ENCODE measurements at regions not wholly inside any gene's neighbourhood (a gene's known extent, or its start where the extent isn't known, plus 50 kb on each side); places are given as distances from the start of the nearest gene placed in this dataset.
"Not testable (repeated sequence)": the region's sequence is repeated elsewhere in the genome, so short reads cannot be mapped to it uniquely, and the experiment has no call there.

DNA sequence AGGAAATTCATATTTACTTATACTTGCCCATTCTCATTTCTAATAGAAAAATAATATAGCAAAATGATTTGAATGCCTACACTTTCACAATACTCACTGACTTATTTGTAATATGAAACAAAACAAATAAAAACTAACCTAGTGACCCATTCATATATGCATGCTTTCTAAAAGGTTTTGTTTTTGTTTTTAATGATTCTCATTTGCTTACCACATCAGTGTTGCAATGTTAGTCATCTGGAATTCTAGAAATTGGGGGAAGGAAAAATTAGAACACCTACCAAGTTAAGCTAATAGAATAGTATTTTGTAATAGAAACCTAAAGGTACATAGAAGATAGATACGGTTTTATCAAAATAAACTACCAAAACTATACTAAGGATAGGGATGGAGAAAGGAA is 214.1 kb upstream of the CNTN6 start:
- H3K36me3 Mint-ChIP-seq (ENCODE audit: insufficient read depth in 2 of 2) = peaks cover 0 to 2% of the 10 kb centered on the region in 2 donors
- H3K9me3 Mint-ChIP-seq = peaks cover 0 to 2% of the 10 kb centered on the region in 2 donors
- no peak overlapping the region for H3K27ac Mint-ChIP-seq
- H3K4me3 Mint-ChIP-seq = no peak overlapping the region
- ATAC-seq (replicated peaks in 1 of 2) = no peak
- no peaks in the 10 kb centered on the region for H3K27me3 Mint-ChIP-seq (ENCODE audit: low read depth)
- no peak for DNase-seq
- no peaks in the 10 kb centered on the region for H3K4me1 Mint-ChIP-seq (ENCODE audit: low read depth)

DNA sequence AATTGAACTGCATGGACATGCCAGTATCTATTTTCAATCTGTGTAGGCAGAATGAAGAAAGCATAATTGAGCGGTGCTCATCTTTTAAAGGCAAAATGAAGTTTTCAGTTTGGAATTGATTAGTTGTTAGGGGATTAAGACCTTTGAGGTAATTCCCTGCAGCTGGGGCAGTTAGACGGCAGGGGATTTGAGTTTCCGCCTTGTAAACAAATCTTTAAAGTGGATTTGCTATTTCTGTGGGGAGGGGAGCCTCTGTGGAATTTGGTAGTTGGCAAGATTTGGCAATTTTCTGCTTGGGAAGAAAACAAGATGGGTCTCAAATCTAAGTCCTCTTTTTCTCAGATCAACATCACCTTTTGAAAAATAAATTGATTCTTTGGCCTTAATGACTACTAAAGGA is 212.5 kb upstream of the CNTN6 start:
- H3K9me3 Mint-ChIP-seq = peaks cover 0 to 3% of the 10 kb centered on the region in 2 donors
- DNase-seq = no peak
- no peak overlapping the region for H3K27ac Mint-ChIP-seq
- ATAC-seq (replicated peaks in 1 of 2) = no peak
- H3K27me3 Mint-ChIP-seq (ENCODE audit: low read depth) = no peaks in the 10 kb centered on the region
- H3K4me3 Mint-ChIP-seq = no peak overlapping the region
- no peaks in the 10 kb centered on the region for H3K4me1 Mint-ChIP-seq (ENCODE audit: low read depth)
- H3K36me3 Mint-ChIP-seq (ENCODE audit: insufficient read depth in 2 of 2) = peaks cover 0 to 2% of the 10 kb centered on the region in 2 donors

DNA sequence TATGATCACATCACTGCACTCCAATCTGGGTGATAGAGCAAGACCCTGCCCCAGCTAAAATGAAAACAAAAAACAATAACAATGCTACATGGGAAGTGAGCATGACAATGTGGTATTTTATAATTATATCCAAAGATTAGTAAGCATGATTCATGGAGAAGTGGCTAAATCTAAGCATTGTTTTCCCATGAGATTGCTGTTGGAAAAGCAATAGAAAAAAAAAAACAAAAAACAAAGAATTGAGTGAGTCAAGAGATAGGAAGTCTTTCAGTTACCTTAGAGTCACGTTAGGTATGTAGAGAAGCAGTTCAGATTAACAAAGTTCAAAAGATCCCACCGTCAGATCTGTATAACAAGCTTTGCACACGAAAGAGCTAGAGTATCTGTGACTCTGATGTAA is 210.3 kb upstream of the CNTN6 start:
- Mint-ChIP-seq H3K4me3 (no peak overlapping the region), H3K27ac (no peak overlapping the region), H3K27me3 (ENCODE audit: low read depth) (no peaks in the 10 kb centered on the region), H3K4me1 (ENCODE audit: low read depth) (no peaks in the 10 kb centered on the region), H3K9me3 (peaks cover 4 to 6% of the 10 kb centered on the region in 2 donors), H3K36me3 (ENCODE audit: insufficient read depth in 2 of 2) (peaks cover 0 to 2% of the 10 kb centered on the region in 2 donors)
- DNase-seq = no peak
- ATAC-seq (replicated peaks in 1 of 2) = no peak

DNA sequence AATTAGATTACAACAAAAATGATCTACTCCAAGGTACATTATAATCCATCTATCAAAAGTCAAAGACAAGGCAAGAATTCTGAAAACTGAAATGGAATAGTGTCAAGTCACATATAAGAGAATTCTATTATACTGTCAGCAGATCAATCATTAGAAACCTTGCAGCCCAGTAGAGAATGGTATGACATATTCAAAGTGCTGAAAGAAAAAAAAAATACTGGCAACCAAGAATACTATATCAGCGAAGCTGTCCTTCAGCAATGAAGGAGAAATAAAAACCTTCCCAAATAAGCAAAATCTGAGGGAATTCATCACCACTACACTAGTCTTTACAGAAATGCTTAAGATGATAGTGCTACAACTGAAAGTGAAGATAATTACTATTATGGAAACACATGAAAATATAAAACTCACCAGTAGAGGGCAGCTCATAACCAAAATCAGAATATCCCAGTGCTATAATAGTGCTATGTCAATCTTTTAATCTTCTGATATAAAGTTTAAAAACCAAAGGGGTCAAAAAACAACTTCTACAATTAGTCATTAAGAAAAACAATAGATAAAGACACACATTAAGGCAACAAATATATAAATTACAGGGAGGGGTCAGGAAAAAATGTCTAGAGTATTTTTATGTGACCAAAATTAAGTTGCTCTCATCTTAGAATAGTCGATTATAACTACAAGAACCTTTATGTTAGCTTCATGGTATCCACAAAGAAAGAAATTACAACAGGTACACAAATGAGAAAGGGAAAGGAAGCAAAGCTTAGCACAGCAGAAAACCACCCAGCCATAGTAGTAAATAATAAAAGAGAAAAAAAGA is 190.7 kb upstream of the CNTN6 start:
- peak overlapping the region; percentile 57 for H3K27ac Mint-ChIP-seq
- H3K27me3 Mint-ChIP-seq (ENCODE audit: low read depth) = no peaks in the 10 kb centered on the region
- DNase-seq (no peak), ATAC-seq (replicated peaks in 1 of 2) (no peak)
- H3K9me3 Mint-ChIP-seq = peaks cover 2 to 12% of the 10 kb centered on the region in 2 donors
- H3K4me3 Mint-ChIP-seq = no peak overlapping the region
- H3K4me1 Mint-ChIP-seq (ENCODE audit: low read depth) = no peaks in the 10 kb centered on the region
- H3K36me3 Mint-ChIP-seq (ENCODE audit: insufficient read depth in 2 of 2) = no peaks in the 10 kb centered on the region

DNA sequence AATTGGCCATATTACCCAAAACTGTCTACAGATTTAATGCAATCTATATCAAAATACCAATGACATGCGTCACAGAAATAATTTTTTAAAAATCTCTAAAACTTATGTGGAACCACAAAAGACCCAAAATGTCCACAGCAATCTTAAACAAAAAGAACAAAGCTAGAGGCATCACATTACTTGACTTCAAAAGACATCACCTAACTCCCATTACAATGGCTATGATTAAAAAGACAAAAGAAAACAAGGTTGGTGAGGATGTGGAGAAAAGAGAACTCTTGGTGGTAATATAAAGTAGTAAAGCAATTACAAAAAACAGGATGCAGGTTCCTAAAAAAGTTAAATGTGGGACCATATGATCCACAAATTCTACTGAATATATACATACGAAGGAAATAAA is 187.6 kb upstream of the CNTN6 start:
- Mint-ChIP-seq H3K27me3 (ENCODE audit: low read depth) (no peaks in the 10 kb centered on the region), H3K4me3 (no peak overlapping the region), H3K27ac (no peak overlapping the region), H3K9me3 (peaks cover 4 to 12% of the 10 kb centered on the region in 2 donors), H3K36me3 (ENCODE audit: insufficient read depth in 2 of 2) (peaks cover 0 to 2% of the 10 kb centered on the region in 2 donors), H3K4me1 (ENCODE audit: low read depth) (no peaks in the 10 kb centered on the region)
- DNase-seq (no peak), ATAC-seq (replicated peaks in 1 of 2) (no peak)

DNA sequence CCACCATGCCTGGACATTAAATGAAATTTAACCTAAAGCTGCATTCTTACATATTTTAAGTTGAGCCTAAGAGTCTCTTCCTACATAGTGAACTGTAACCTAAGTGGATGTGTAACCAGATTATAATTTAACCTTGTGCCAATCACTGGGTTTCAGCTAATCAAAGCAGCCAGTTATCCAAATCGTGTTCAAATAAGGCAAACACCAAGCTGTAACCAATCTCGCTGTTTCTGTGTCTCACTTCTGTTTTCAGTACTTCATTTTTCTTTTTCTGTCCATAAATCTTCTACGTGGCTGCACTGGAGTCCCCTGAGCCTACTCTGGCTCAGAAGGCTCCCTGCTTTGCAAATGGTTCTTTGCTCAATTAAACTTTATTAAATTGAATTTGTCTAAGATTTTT is 186.1 kb upstream of the CNTN6 start:
- ATAC-seq (replicated peaks in 1 of 2) (no peak), DNase-seq (no peak)
- no peak overlapping the region for H3K4me3 Mint-ChIP-seq
- H3K27ac Mint-ChIP-seq = no peak overlapping the region
- H3K36me3 Mint-ChIP-seq (ENCODE audit: insufficient read depth in 2 of 2) = peaks cover 0 to 2% of the 10 kb centered on the region in 2 donors
- no peaks in the 10 kb centered on the region for H3K4me1 Mint-ChIP-seq (ENCODE audit: low read depth)
- H3K27me3 Mint-ChIP-seq (ENCODE audit: low read depth) = no peaks in the 10 kb centered on the region
- H3K9me3 Mint-ChIP-seq = peaks cover 5 to 7% of the 10 kb centered on the region in 2 donors

DNA sequence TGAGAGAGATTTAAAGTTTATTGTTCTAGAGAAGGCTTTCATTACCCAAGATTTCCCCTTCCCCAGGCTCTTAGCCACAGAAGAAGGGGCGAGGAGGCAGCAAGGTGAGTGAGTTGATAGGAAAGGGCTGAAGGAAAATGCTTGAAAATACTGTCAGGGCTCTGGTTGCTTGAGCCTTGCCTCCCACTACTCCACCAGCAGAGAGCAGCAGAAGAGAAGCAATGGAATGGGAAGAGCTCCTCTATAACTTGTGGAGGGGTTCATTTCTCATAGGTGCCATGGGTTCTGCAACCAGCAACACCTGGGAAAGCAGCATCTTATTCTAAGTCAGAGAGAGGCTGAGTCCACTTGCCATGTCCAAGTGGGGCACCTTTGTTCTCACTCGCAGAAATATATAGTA is 184.0 kb upstream of the CNTN6 start:
- ATAC-seq (replicated peaks in 1 of 2) = no peak
- peaks cover 0 to 2% of the 10 kb centered on the region in 2 donors for H3K36me3 Mint-ChIP-seq (ENCODE audit: insufficient read depth in 2 of 2)
- H3K27me3 Mint-ChIP-seq (ENCODE audit: low read depth) = no peaks in the 10 kb centered on the region
- no peak overlapping the region for H3K4me3 Mint-ChIP-seq
- no peak overlapping the region for H3K27ac Mint-ChIP-seq
- H3K4me1 Mint-ChIP-seq (ENCODE audit: low read depth) = no peaks in the 10 kb centered on the region
- no peak for DNase-seq
- peaks cover 5 to 6% of the 10 kb centered on the region in 2 donors for H3K9me3 Mint-ChIP-seq

DNA sequence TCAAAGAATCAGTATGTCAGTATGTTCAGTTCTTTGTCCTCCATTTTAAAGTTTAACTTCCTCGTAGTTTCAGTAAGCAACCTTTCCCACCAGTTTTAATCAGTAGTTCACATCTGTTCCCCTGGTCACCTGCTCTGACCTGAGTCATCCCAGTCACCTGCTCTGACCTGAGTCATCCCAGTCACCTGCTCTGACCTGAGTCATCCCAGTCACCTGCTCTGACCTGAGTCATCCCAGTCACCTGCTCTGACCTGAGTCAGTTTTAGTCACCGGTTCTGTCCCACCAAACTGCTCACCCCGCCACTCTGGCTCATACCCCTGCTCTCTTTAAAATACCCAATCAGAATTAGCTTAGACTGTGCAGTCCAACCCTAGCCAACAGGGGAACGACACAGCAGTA is 180.1 kb upstream of the CNTN6 start:
- DNase-seq (peak in 1 of 2 donors; percentile 0), ATAC-seq (replicated peaks in 1 of 2) (peak in 1 of 2 donors; percentile 41)
- not testable (repeated sequence) for H3K9me3 Mint-ChIP-seq; H3K27ac Mint-ChIP-seq; H3K4me3 Mint-ChIP-seq; H3K36me3 Mint-ChIP-seq (ENCODE audit: insufficient read depth in 2 of 2); H3K4me1 Mint-ChIP-seq (ENCODE audit: low read depth); H3K27me3 Mint-ChIP-seq (ENCODE audit: low read depth)

DNA sequence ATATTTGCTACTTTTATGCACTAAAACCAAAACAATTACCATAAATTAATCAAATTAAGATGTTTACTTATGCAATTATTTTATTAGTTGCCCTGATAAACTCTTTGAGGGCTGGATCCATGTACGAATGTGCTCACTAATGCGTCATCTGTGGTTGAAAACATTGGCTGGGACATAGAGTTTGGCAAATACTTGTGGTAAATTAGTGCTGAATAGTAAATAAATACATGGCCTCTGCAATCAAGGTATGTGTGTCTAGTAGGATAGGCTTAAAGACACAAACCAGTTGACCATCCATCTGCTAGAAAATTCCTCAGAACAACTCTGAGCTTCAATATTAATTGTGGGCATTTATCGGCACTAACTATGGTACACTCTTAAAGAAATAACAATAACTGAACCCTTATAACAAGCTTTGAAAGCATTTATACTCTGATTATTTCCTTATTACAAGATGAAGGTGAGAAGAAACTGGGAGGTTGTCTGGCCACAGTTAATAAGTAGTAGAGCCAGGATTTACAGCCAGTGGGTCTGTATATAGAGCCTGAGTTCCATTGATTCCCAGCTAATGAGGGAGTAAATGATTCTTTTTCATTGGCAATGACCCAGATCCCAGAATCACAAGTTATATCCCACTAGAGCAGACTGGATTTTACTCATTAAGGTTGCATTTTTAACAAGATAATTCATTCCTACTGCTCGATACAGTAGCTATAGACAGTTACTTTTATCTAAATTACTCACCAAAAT is 169.5 kb upstream of the CNTN6 start:
- Mint-ChIP-seq H3K4me3 (no peak overlapping the region), H3K27me3 (ENCODE audit: low read depth) (no peaks in the 10 kb centered on the region), H3K9me3 (peaks cover 3 to 5% of the 10 kb centered on the region in 2 donors), H3K36me3 (ENCODE audit: insufficient read depth in 2 of 2) (no peaks in the 10 kb centered on the region), H3K27ac (no peak overlapping the region), H3K4me1 (ENCODE audit: low read depth) (no peaks in the 10 kb centered on the region)
- no peak for DNase-seq
- ATAC-seq (replicated peaks in 1 of 2) = no peak

DNA sequence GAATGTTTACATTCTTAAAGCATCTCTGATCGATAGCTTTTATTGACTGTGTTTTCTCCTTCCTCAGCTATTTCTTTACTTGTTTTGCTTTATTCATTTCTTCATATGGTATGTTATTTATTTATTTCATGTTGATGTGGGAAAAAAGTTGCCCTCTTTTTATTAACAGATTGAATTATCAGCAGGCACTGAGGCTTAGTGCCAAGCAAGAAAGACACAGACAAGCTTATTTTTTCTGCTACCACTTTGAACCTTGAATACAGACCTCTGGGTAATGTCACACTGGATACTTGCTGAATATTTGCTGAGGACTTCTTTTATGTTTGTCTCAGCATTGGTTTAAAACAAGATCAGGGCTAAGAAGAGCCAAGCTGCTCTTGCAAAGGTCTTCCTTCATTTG is 162.0 kb upstream of the CNTN6 start:
- no peaks in the 10 kb centered on the region for H3K4me1 Mint-ChIP-seq (ENCODE audit: low read depth)
- peaks cover 9 to 19% of the 10 kb centered on the region in 2 donors for H3K9me3 Mint-ChIP-seq
- ATAC-seq (replicated peaks in 1 of 2) = no peak
- no peak overlapping the region for H3K27ac Mint-ChIP-seq
- H3K36me3 Mint-ChIP-seq (ENCODE audit: insufficient read depth in 2 of 2) = peaks cover 0 to 2% of the 10 kb centered on the region in 2 donors
- no peaks in the 10 kb centered on the region for H3K27me3 Mint-ChIP-seq (ENCODE audit: low read depth)
- no peak overlapping the region for H3K4me3 Mint-ChIP-seq
- no peak for DNase-seq

DNA sequence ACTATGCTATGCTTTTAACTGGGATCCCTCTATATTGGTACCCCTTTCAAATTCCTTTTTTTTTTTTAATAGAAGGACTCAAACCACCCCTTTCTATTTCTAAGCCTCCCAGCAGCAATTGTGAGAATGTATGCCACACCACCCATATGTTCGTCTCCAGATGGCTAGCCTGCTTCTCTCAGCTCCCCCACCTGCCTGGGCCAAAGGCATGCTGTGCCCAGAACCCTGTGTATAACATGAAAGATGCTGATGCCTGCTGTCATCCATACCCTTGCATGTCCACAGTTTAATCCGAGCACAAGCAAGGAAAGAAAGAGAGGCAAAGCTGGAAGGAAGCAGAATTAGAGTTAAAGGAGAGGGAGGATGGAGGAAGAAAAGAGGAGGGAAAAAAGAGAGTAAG is 159.5 kb upstream of the CNTN6 start:
- ATAC-seq (replicated peaks in 1 of 2) = no peak
- Mint-ChIP-seq H3K36me3 (ENCODE audit: insufficient read depth in 2 of 2) (peaks cover 0 to 2% of the 10 kb centered on the region in 2 donors), H3K4me3 (no peak overlapping the region), H3K9me3 (peaks cover 9 to 16% of the 10 kb centered on the region in 2 donors), H3K4me1 (ENCODE audit: low read depth) (no peaks in the 10 kb centered on the region), H3K27ac (no peak overlapping the region), H3K27me3 (ENCODE audit: low read depth) (no peaks in the 10 kb centered on the region)
- DNase-seq = no peak

DNA sequence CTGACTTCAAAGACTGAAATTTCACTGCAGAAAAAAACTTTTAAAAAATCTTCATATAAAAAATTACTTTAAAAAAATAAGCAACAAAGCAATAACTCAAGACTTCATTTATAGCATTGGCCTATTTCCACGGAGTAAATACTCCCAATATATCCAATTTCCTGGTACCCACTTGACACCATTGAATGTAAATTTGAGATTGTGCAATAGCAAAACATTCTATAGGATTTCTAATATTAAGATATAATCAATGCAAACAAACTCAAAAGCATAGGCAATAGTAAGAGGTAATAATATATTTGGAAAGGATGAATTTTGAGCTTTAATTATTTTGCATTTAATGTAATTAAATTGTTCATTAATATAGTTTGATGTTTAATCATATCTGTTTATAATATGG is 148.0 kb upstream of the CNTN6 start:
- Mint-ChIP-seq H3K27me3 (ENCODE audit: low read depth) (no peaks in the 10 kb centered on the region), H3K4me3 (no peak overlapping the region), H3K27ac (no peak overlapping the region), H3K9me3 (peaks cover 1 to 4% of the 10 kb centered on the region in 2 donors), H3K36me3 (ENCODE audit: insufficient read depth in 2 of 2) (no peaks in the 10 kb centered on the region), H3K4me1 (ENCODE audit: low read depth) (no peaks in the 10 kb centered on the region)
- ATAC-seq (replicated peaks in 1 of 2) (no peak), DNase-seq (no peak)

DNA sequence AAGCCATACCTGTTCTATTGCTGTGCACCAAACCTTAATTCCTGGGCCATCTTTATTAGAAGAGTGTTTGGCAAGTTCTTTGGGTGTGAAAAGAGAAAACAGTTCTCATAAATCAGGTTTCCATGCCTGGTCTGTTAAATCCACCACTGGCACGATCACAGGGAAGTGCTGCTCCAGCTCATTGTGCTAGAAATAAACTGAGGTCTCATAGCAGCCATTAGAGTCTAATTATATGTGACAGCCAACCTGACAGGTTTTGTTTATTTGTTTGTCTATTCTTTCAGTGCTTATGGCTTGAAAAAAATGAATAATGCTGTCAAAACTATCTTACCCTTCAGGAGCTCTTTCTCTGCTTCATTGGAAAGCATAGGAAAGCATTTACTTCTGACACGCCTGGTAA is 147.1 kb upstream of the CNTN6 start:
- H3K27ac Mint-ChIP-seq = no peak overlapping the region
- H3K9me3 Mint-ChIP-seq = peaks cover 0 to 2% of the 10 kb centered on the region in 2 donors
- no peaks in the 10 kb centered on the region for H3K4me1 Mint-ChIP-seq (ENCODE audit: low read depth)
- no peaks in the 10 kb centered on the region for H3K36me3 Mint-ChIP-seq (ENCODE audit: insufficient read depth in 2 of 2)
- DNase-seq (no peak), ATAC-seq (replicated peaks in 1 of 2) (no peak)
- H3K27me3 Mint-ChIP-seq (ENCODE audit: low read depth) = no peaks in the 10 kb centered on the region
- H3K4me3 Mint-ChIP-seq = no peak overlapping the region

All from activated T-cell treated with anti-CD3 and anti-CD28 coated beads, Interleukin-2, amount 50 U/mL, for 72 hours (primary cell).